Renal pelvis (tissue), 1 donor: ENCODE measurements at regions not wholly inside any gene's neighbourhood (a gene's known extent, or its start where the extent isn't known, plus 50 kb on each side); places are given as distances from the start of the nearest gene placed in this dataset.
A peak's percentile ranks its signal among the peaks of the same experiment; 100 is the strongest.
"Not testable (repeated sequence)": the region's sequence is repeated elsewhere in the genome, so short reads cannot be mapped to it uniquely, and the experiment has no call there.

Experiments used
- DNase-seq: peaks from one replicate; pipeline ENCODE4 v3.0.0-alpha.2; 2013

GRCh38 chr22:26768952-26769351 is 111.6 kb downstream of the MIAT start:
- DNase-seq: no peak

GRCh38 chr22:26769663-26770062 is 112.3 kb downstream of the MIAT start:
- no peak for DNase-seq

- no peak for DNase-seq
Observed at GRCh38 chr22:26770624-26771023, 113.2 kb downstream of the MIAT start.

GRCh38 chr22:26773054-26773453 is 115.7 kb downstream of the MIAT start:
- not testable (repeated sequence) for DNase-seq

GRCh38 chr22:26775394-26775793 is 118.0 kb downstream of the MIAT start:
- no peak for DNase-seq

GRCh38 chr22:26777156-26777801 is 119.9 kb downstream of the MIAT start:
- DNase-seq: no peak

GRCh38 chr22:26778372-26778771 is 121.0 kb downstream of the MIAT start:
- no peak for DNase-seq

GRCh38 chr22:26779108-26779507 is 121.7 kb downstream of the MIAT start:
- DNase-seq: no peak

- DNase-seq: no peak
Observed at GRCh38 chr22:26779929-26780328, 122.5 kb downstream of the MIAT start.

- no peak for DNase-seq
Observed at GRCh38 chr22:26780521-26780920, 123.1 kb downstream of the MIAT start.

- DNase-seq: no peak
Observed at GRCh38 chr22:26781062-26781461, 123.7 kb downstream of the MIAT start.

- no peak for DNase-seq
Observed at GRCh38 chr22:26781596-26781995, 124.2 kb downstream of the MIAT start.

GRCh38 chr22:26783885-26784284 is 126.5 kb downstream of the MIAT start:
- peak; percentile 36 for DNase-seq

GRCh38 chr22:26784772-26785171 is 127.4 kb downstream of the MIAT start:
- DNase-seq: no peak

GRCh38 chr22:26785932-26786331 is 128.5 kb downstream of the MIAT start:
- no peak for DNase-seq

- no peak for DNase-seq
Observed at GRCh38 chr22:26786398-26786797, 129.0 kb downstream of the MIAT start.

- no peak for DNase-seq
Observed at GRCh38 chr22:26789951-26790350, 132.6 kb downstream of the MIAT start.

- no peak for DNase-seq
Observed at GRCh38 chr22:26792522-26792921, 135.1 kb downstream of the MIAT start.

- DNase-seq: no peak
Observed at GRCh38 chr22:26796785-26797184, 139.4 kb downstream of the MIAT start.

GRCh38 chr22:26797910-26798309 is 140.5 kb downstream of the MIAT start:
- no peak for DNase-seq

GRCh38 chr22:26798462-26799065 is 141.2 kb downstream of the MIAT start:
- no peak for DNase-seq

GRCh38 chr22:26800858-26801257 is 143.5 kb downstream of the MIAT start:
- peak; percentile 24 for DNase-seq

- no peak for DNase-seq
Observed at GRCh38 chr22:26801449-26801848, 144.1 kb downstream of the MIAT start.

- no peak for DNase-seq
Observed at GRCh38 chr22:26804315-26804714, 146.9 kb downstream of the MIAT start.
